Fibroblast of the aortic adventitia (primary cell): ENCODE measurements at regions not wholly inside any gene's neighbourhood (a gene's known extent, or its start where the extent isn't known, plus 50 kb on each side); places are given as distances from the start of the nearest gene placed in this dataset.

ENCODE experiments used
- DNase-seq: peaks from one replicate; pipeline ENCODE4 v3.0.0-alpha.2; 2010; ENCODE audit warnings: low read depth
- H3K4me3 ChIP-seq: 2 replicates; pipeline ENCODE4 v1.5.1; 2011; ENCODE audit warnings: low read depth, mild to moderate bottlenecking, control low read depth, low read length, moderate library complexity
- CTCF ChIP-seq: IDR thresholded peaks from 2 replicates; pipeline ENCODE4 v1.5.1; 2011; ENCODE audit warnings: mild to moderate bottlenecking, low read length, control low read depth, inconsistent platforms; ENCODE audit not compliant: insufficient read depth

DNA sequence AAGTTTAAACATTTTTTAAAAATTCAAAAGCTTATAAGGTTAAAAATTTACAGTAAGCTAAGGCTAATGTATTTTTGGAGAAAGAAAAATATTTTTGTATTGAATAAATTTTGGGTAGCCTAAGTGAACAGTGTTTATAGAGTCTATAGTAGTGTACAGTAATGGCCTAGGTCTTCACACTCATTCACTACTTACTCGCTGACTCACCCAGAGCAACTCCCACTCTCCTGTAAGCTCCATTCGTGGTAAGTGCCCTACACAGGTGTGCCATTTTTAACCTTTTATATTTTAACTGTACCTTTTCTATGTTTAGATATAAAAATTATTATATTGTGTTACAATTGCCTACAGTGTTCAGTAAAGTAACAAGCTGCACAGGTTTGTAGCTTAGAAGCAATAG, 96.6 kb upstream of the FREM2 start:
- TF ChIP-seq CTCF: no peak
- DNase-seq: no peak
- H3K4me3 ChIP-seq: no peak overlapping the region

DNA sequence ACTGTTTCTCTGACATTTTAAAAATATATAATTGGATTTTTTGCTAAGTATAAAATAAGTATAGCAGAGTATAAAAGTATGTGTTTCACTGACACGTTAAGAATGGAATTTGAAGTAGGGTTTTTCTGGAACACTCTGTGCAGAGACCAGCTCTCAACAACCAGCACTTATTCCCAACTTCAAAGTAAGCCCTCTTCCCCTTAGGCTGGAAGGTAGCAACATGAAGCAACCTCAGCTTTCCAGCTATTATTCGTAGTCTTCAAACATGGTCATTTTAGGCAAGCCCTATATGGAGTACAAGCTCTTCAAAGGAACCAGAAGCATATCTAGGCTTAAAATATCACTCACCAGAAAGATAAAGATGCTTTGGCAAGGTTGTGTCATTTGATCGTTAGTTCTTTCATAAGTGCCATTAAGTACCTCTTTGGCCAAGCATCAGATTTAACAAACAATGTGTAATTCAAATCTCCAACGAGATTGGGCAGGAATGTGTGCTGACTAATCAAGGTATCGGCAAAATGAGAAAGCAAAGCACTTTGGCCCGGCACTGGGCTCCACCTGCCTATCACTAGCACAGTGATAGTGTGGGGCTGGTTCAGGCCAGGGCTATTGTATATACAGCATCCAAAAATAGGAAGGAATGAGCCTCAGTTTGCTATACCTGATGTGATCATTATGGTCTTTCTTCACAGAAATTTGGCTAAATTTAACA, 95.9 kb upstream of the FREM2 start:
- no peak for TF ChIP-seq CTCF
- H3K4me3 ChIP-seq: no peak overlapping the region
- no peak for DNase-seq

- DNase-seq: no peak
- H3K4me3 ChIP-seq: no peak overlapping the region
- TF ChIP-seq CTCF: no peak
These were observed 84.6 kb upstream of the FREM2 start for GRCh38 chr13:38602266-38602665.

DNA sequence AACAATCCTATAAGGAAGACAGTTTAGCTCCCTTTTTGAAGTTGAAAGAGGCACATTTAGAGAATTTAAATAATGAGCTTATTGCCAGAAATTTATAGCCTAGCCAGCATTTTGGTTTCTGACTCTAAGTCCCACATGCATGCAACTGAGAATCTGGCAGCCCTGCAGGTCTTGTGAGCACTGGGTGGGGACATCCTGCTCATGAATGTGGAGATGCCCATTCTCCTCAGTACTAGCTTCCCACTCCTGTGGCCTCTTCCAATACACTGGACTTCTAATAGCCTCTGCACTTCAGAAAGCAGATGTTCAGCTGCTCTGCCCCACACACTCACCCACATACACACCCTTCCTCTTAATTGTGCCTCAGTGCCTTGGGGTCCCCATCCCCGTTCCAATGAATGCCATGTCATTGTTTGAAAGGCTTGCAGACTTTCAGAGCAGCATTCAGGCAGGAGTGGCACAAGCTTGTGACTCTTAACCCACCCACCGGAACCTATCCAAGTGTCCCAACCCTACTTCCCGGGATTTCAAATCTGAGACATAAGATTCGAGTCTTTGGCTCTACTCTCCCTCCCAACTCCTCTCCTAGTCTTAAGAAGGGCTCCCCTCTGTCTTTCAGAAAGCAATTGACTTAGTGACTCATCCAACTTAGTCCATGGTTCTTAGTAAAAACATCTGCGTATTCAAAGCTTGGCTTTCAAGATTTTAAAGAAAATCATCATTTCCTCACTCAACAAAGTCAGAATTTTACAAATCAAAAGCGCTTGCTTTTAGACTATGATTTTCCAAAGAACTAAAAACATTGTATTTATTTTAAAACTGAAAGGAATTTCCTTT, 80.0 kb upstream of the FREM2 start:
- no peak overlapping the region for H3K4me3 ChIP-seq
- no peak for TF ChIP-seq CTCF
- DNase-seq: no peak

GRCh38 chr13:38617936-38618335, 68.9 kb upstream of the FREM2 start:
- no peak for DNase-seq
- no peak overlapping the region for H3K4me3 ChIP-seq
- no peak for TF ChIP-seq CTCF

- DNase-seq: no peak
- H3K4me3 ChIP-seq: no peak overlapping the region
- no peak for TF ChIP-seq CTCF
These were observed 68.5 kb upstream of the FREM2 start for GRCh38 chr13:38618336-38618735.

GRCh38 chr13:38618881-38619280, 68.0 kb upstream of the FREM2 start:
- no peak for TF ChIP-seq CTCF
- DNase-seq: no peak
- H3K4me3 ChIP-seq: no peak overlapping the region
